H1 (cell line): ENCODE measurements at regions not wholly inside any gene's neighbourhood (a gene's known extent, or its start where the extent isn't known, plus 50 kb on each side); places are given as distances from the start of the nearest gene placed in this dataset.

Experiments used
- CTCF ChIA-PET: fragments of 300-600 bp; sonication (Branson Sonifier 250); formaldehyde crosslinking; loops from one replicate; lab custom pipeline; 2021; ENCODE audit not compliant: partially characterized antibody; lab: Charles Lee
- POLR2A ChIA-PET: fragments of 300-600 bp; sonication (Branson Sonifier 250); formaldehyde crosslinking; loops from one replicate; lab custom pipeline; 2021; ENCODE audit warnings: inconsistent platforms; ENCODE audit not compliant: partially characterized antibody; lab: Charles Lee
- DNase-seq, 2 experiments: peaks; one replicate each; pipeline versions ENCODE4 v3.0.0 to v3.0.0-alpha.2; 2010 to 2022; ENCODE audit warnings: low spot score in 2 of 2, low read depth in 1 of 2, mixed read lengths in 1 of 2
- FAIRE-seq: peaks from 2 replicates; lab custom pipeline; 2011; peaks lifted over from hg19 to GRCh38; lab: Jason Lieb, UNC
- H2AFZ ChIP-seq: 2 replicates; pipeline ENCODE4 v1.8.1; 2012; ENCODE audit warnings: low read length, inconsistent platforms
- H2AK5ac ChIP-seq: 2 replicates; pipeline ENCODE4 v1.6.1; 2013; ENCODE audit warnings: low read depth, low read length
- H2BK120ac ChIP-seq: replicated peaks from 2 replicates; pipeline ENCODE3; 2013; ENCODE audit warnings: low read depth, low read length, inconsistent platforms
- H2BK12ac ChIP-seq: 2 replicates; pipeline ENCODE4 v1.6.1; 2013; ENCODE audit warnings: low read depth, low read length
- H2BK15ac ChIP-seq: 2 replicates; pipeline ENCODE4 v1.6.1; 2013; ENCODE audit warnings: low read length
- H2BK20ac ChIP-seq: 2 replicates; pipeline ENCODE4 v1.6.1; 2013; ENCODE audit warnings: low read length
- H2BK5ac ChIP-seq: 2 replicates; pipeline ENCODE4 v1.6.1; 2013; ENCODE audit warnings: low read depth, low read length
- H3K14ac ChIP-seq: 2 replicates; pipeline ENCODE4 v1.6.1; 2013; ENCODE audit warnings: inconsistent platforms; ENCODE audit not compliant: insufficient read length
- H3K18ac ChIP-seq: 2 replicates; pipeline ENCODE4 v1.6.1; 2013; ENCODE audit warnings: low read length; ENCODE audit errors: extremely low read depth
- H3K23ac ChIP-seq: 2 replicates; pipeline ENCODE4 v1.6.1; 2013; ENCODE audit warnings: inconsistent platforms; ENCODE audit not compliant: insufficient read length
- H3K23me2 ChIP-seq: 2 replicates; pipeline ENCODE4 v1.6.1; 2013; ENCODE audit warnings: low read depth, low read length
- H3K27ac ChIP-seq: 2 replicates; pipeline ENCODE4 v1.6.1; 2011; ENCODE audit warnings: low read depth, low read length, inconsistent platforms
- H3K27me3 ChIP-seq, 4 experiments: replicated peaks in 1 of 4; 1 replicate in 1 of 4; 2 replicates in 3 of 4; pipeline versions ENCODE4 v1.6.1 to v1.8.1; 2011 to 2013; ENCODE audit warnings: low read length in 3 of 4, mild to moderate bottlenecking in 3 of 4, inconsistent platforms in 2 of 4, mixed read lengths in 2 of 4, moderate library complexity in 1 of 4; ENCODE audit not compliant: control insufficient read depth in 3 of 4, insufficient read depth in 3 of 4; ENCODE audit errors: extremely low read depth in 1 of 4
- H3K36me3 ChIP-seq, 4 experiments: 2 replicates each; pipeline versions ENCODE4 v1.6.1 to v1.8.1; 2011 to 2013; ENCODE audit warnings: mild to moderate bottlenecking in 4 of 4, low read length in 3 of 4, moderate library complexity in 2 of 4, control low read depth in 1 of 4, inconsistent platforms in 1 of 4; ENCODE audit not compliant: insufficient read depth in 4 of 4, control insufficient read depth in 2 of 4
- H3K4ac ChIP-seq: replicated peaks from 2 replicates; pipeline ENCODE3; 2013; ENCODE audit warnings: low read length, low read depth, mixed read lengths, inconsistent platforms; ENCODE audit not compliant: insufficient read length
- H3K4me1 ChIP-seq, 4 experiments: replicated peaks in 1 of 4; 1 replicate in 1 of 4; 2 replicates in 3 of 4; pipeline versions ENCODE4 v1.6.1 to v1.8.1; 2011 to 2013; ENCODE audit warnings: low read length in 3 of 4, inconsistent platforms in 2 of 4, mixed read lengths in 1 of 4; ENCODE audit not compliant: insufficient read depth in 4 of 4, control insufficient read depth in 3 of 4
- H3K4me2 ChIP-seq, 2 experiments: 2 replicates each; pipeline versions ENCODE4 v1.6.1 to v1.8.1; 2011 to 2013; ENCODE audit warnings: low read depth in 2 of 2, low read length in 2 of 2, control low read depth in 1 of 2, inconsistent platforms in 1 of 2, mild to moderate bottlenecking in 1 of 2; ENCODE audit not compliant: insufficient read depth in 1 of 2
- H3K4me3 ChIP-seq, 4 experiments: fragments of 200-600, 300-600 bp in 1 of 4; sonication (generic), shearing (Covaris generic), sonication (Bioruptor Twin) in 1 of 4; 2 replicates each; pipeline versions ENCODE4 v1.5.1 to v1.8.1; 2011 to 2016; ENCODE audit warnings: low read length in 4 of 4, low read depth in 3 of 4, control low read depth in 2 of 4, inconsistent platforms in 2 of 4, mild to moderate bottlenecking in 2 of 4, mixed read lengths in 1 of 4, moderate library complexity in 1 of 4; ENCODE audit not compliant: insufficient read depth in 2 of 4; ENCODE audit errors: extremely low read depth in 1 of 4
- H3K56ac ChIP-seq: replicated peaks from 2 replicates; pipeline ENCODE3; 2013; ENCODE audit warnings: low read depth, mild to moderate bottlenecking, mixed read lengths, low read length, inconsistent platforms; ENCODE audit not compliant: insufficient read length
- H3K79me1 ChIP-seq: 2 replicates; pipeline ENCODE4 v1.6.1; 2013; ENCODE audit warnings: low read depth, low read length, control low read depth
- H3K79me2 ChIP-seq, 2 experiments: 2 replicates each; pipeline versions ENCODE4 v1.6.1 to v1.8.1; 2012 to 2013; ENCODE audit warnings: low read length in 2 of 2, mild to moderate bottlenecking in 2 of 2, inconsistent platforms in 1 of 2; ENCODE audit not compliant: insufficient read depth in 2 of 2, control insufficient read depth in 1 of 2
- H3K9ac ChIP-seq, 4 experiments: replicated peaks in 1 of 4; 1 replicate in 1 of 4; 2 replicates in 3 of 4; pipeline versions ENCODE4 v1.6.1 to v1.8.1; 2011 to 2013; ENCODE audit warnings: low read depth in 3 of 4, low read length in 3 of 4, control low read depth in 2 of 4, mild to moderate bottlenecking in 2 of 4, moderate library complexity in 2 of 4, inconsistent platforms in 1 of 4; ENCODE audit errors: extremely low read depth in 1 of 4
- H3K9me3 ChIP-seq, 2 experiments: 2 replicates each; pipeline versions ENCODE4 v1.6.1 to v1.8.1; 2012 to 2013; ENCODE audit warnings: mild to moderate bottlenecking in 2 of 2, moderate library complexity in 2 of 2, control low read depth in 1 of 2, inconsistent platforms in 1 of 2, low read depth in 1 of 2, low read length in 1 of 2, mixed read lengths in 1 of 2; ENCODE audit not compliant: insufficient read depth in 2 of 2
- H4K20me1 ChIP-seq, 2 experiments: replicated peaks in 1 of 2; 2 replicates each; pipeline versions ENCODE3 to v1.8.1; 2011 to 2013; ENCODE audit warnings: inconsistent platforms in 2 of 2, low read length in 2 of 2, mild to moderate bottlenecking in 1 of 2; ENCODE audit not compliant: insufficient read depth in 2 of 2, control insufficient read depth in 1 of 2
- H4K5ac ChIP-seq: 2 replicates; pipeline ENCODE4 v1.6.1; 2013; ENCODE audit warnings: low read length, low read depth, mixed read lengths, inconsistent platforms; ENCODE audit not compliant: insufficient read length
- H4K8ac ChIP-seq: 2 replicates; pipeline ENCODE4 v1.8.0; 2013; ENCODE audit warnings: mild to moderate bottlenecking, moderate library complexity, low read length, inconsistent platforms; ENCODE audit not compliant: insufficient read depth; ENCODE audit errors: extremely low read depth
- H4K91ac ChIP-seq: replicated peaks from 2 replicates; pipeline ENCODE3; 2013; ENCODE audit warnings: low read length, mixed read lengths, inconsistent platforms; ENCODE audit not compliant: insufficient read length
- BACH1 ChIP-seq: IDR thresholded peaks from 2 replicates; pipeline ENCODE4 v1.6.1; 2012; ENCODE audit warnings: low read length, improper control_type of control experiment
- JUN ChIP-seq: IDR thresholded peaks from 2 replicates; pipeline ENCODE4 v1.6.1; 2011; ENCODE audit warnings: low read depth, mild to moderate bottlenecking, improper control_type of control experiment, low read length
- RFX5 ChIP-seq: IDR thresholded peaks from 2 replicates; pipeline ENCODE4 v1.6.1; 2011; ENCODE audit warnings: low read depth, low read length, improper control_type of control experiment, borderline replicate concordance
- SIN3A ChIP-seq, 2 experiments: IDR thresholded peaks in 1 of 2; conservative IDR thresholded peaks in 1 of 2; 2 replicates each; pipeline ENCODE4 v1.6.1; 2011 to 2012; ENCODE audit warnings: low read length in 2 of 2, improper control_type of control experiment in 1 of 2, low read depth in 1 of 2, mild to moderate bottlenecking in 1 of 2
- WGBS, 2 experiments: shearing (Covaris generic) in 1 of 2; methylation state at CpG; one replicate each; pipeline versions ENCODE4 v1.1.6 to v1.1.7; 2013 to 2015; ENCODE audit warnings: low lambda C conversion rate in 2 of 2, mixed read lengths in 2 of 2, inconsistent platforms in 1 of 2, low coverage in 1 of 2, missing lambda C conversion rate in 1 of 2; ENCODE audit not compliant: insufficient replicate concordance in 2 of 2, insufficient coverage in 1 of 2, insufficient read length in 1 of 2; ENCODE audit errors: extremely low coverage in 1 of 2, missing lambda C conversion rate in 1 of 2; 5-methylcytosine and 5-hydroxymethylcytosine counted together

GRCh38 chr2:48183276-48183675, 131.2 kb upstream of the FOXN2 start:
- FAIRE-seq = no peak
- Histone ChIP-seq H2BK5ac (no peak overlapping the region), H2BK120ac (no peak overlapping the region), H3K9me3 (no peaks in the 10 kb centered on the region), H3K18ac (no peak overlapping the region), H2BK20ac (no peak overlapping the region; the same call in 1 of the 2 replicates), H3K36me3 (no peaks in the 10 kb centered on the region), H3K27ac (no peak overlapping the region), H3K56ac (no peak overlapping the region), H2AK5ac (no peak overlapping the region), H2BK12ac (no peak overlapping the region), H3K9ac (no peak overlapping the region), H4K5ac (no peak overlapping the region), H3K4me3 (no peak overlapping the region), H3K79me1 (no peaks in the 10 kb centered on the region), H3K23ac (no peak overlapping the region), H2AFZ (no peak overlapping the region), H2BK15ac (no peak overlapping the region), H3K79me2 (no peaks in the 10 kb centered on the region), H3K14ac (no peak overlapping the region), H3K27me3 (no peaks in the 10 kb centered on the region), H4K20me1 (no peaks in the 10 kb centered on the region), H3K4me1 (peaks cover 0 to 5% (median 2%) of the 10 kb centered on the region in 4 experiments; a peak in 2 of 7 replicates), H3K23me2 (no peaks in the 10 kb centered on the region), H4K8ac (no peak overlapping the region), H4K91ac (no peak overlapping the region), H3K4me2 (no peak overlapping the region), H3K4ac (no peak overlapping the region)
- WGBS, 2 experiments = 77% methylated on average over 1 of the region's 1 CpG; no CpG with 5 or more reads in 1 of the 2 experiments
- ChIA-PET CTCF (interaction anchor here (1.1 kb wide), 1 partner anchor 22 kb away, joined by 4 read pairs; no protein-coding TSS in a partner anchor), POLR2A (no interaction called here)
- no peak for DNase-seq
- TF ChIP-seq JUN = no peak
- TF ChIP-seq RFX5 = no peak
- no peak for TF ChIP-seq SIN3A (conservative IDR thresholded peaks at IDR 0.05 in 1 of 2, IDR thresholded peaks at IDR 0.05 in 1 of 2; ENCODE audit: low read depth in 1 of 2, low read length in 2 of 2)
- no peak for TF ChIP-seq BACH1
